ENCODE measurements at regions not wholly inside any gene's neighbourhood (a gene's known extent, or its start where the extent isn't known, plus 50 kb on each side); places are given as distances from the start of the nearest gene placed in this dataset.
A peak's percentile ranks its signal among the peaks of the same experiment; 100 is the strongest.

GRCh38 chr3:159757341-159758060 is 231.1 kb upstream of the IL12A start:
- Histone ChIP-seq H3K9me3 (ENCODE audit: control insufficient read depth in 4 of 4, insufficient read depth in 3 of 4, low read length in 3 of 4) (no peaks in the 10 kb centered on the region), H3K27ac (ENCODE audit: low read depth in 1 of 2, low read length in 1 of 2) (no peak overlapping the region), H3K27me3 (ENCODE audit: control insufficient read depth in 3 of 3, insufficient read depth in 3 of 3, low read length in 2 of 3) (no peaks in the 10 kb centered on the region), H3K4me3 (no peak overlapping the region), H3K36me3 (ENCODE audit: control insufficient read depth in 4 of 4, insufficient read depth in 4 of 4, low read length in 4 of 4) (peaks cover 0 to 3% (median 0%) of the 10 kb centered on the region in 4 donors), H3K4me1 (ENCODE audit: control insufficient read depth in 5 of 5, insufficient read depth in 5 of 5, low read length in 5 of 5) (peaks cover 2 to 32% (median 18%) of the 10 kb centered on the region in 5 donors), H3K9ac (ENCODE audit: insufficient read depth in 1 of 2, low read length in 2 of 2) (no peak overlapping the region)
- TF ChIP-seq CTCF (IDR thresholded peaks at IDR 0.05; ENCODE audit: control extremely low read depth, extremely low read depth), result no peak
- WGBS, 2 donors, result 87 to 92% methylated on average over 5 of the region's 5 CpGs
- no peak for ATAC-seq (ENCODE audit: insufficient read depth, low FRiP score)
- no peak for DNase-seq

- Histone ChIP-seq H3K36me3 (ENCODE audit: control insufficient read depth in 4 of 4, insufficient read depth in 4 of 4, low read length in 4 of 4) (peaks cover 0 to 3% (median 0%) of the 10 kb centered on the region in 4 donors), H3K4me3 (no peak overlapping the region), H3K4me1 (ENCODE audit: control insufficient read depth in 5 of 5, insufficient read depth in 5 of 5, low read length in 5 of 5) (peaks cover 4 to 38% (median 18%) of the 10 kb centered on the region in 5 donors), H3K9ac (ENCODE audit: insufficient read depth in 1 of 2, low read length in 2 of 2) (no peak overlapping the region), H3K9me3 (ENCODE audit: control insufficient read depth in 4 of 4, insufficient read depth in 3 of 4, low read length in 3 of 4) (no peaks in the 10 kb centered on the region), H3K27me3 (ENCODE audit: control insufficient read depth in 3 of 3, insufficient read depth in 3 of 3, low read length in 2 of 3) (no peaks in the 10 kb centered on the region), H3K27ac (ENCODE audit: low read depth in 1 of 2, low read length in 1 of 2) (peak overlapping the region in 1 of 2 donors; percentile 15)
- TF ChIP-seq CTCF (IDR thresholded peaks at IDR 0.05; ENCODE audit: control extremely low read depth, extremely low read depth), result no peak
- DNase-seq, result peak in 2 of 3 donors; percentile 51 to 75
- ATAC-seq (ENCODE audit: insufficient read depth, low FRiP score), result no peak
These were observed 228.6 kb upstream of the IL12A start for GRCh38 chr3:159760046-159760445.

- 34 to 65% methylated on average over 1 of the region's 1 CpG for WGBS, 2 donors
- H3K27ac ChIP-seq (ENCODE audit: low read depth in 1 of 2, low read length in 1 of 2), result peak overlapping the region; percentile 26 to 37
- H3K36me3 ChIP-seq (ENCODE audit: control insufficient read depth in 4 of 4, insufficient read depth in 4 of 4, low read length in 4 of 4), result no peaks in the 10 kb centered on the region
- peaks cover 0 to 13% (median 10%) of the 10 kb centered on the region in 3 donors for H3K27me3 ChIP-seq (ENCODE audit: control insufficient read depth in 3 of 3, insufficient read depth in 3 of 3, low read length in 2 of 3)
- no peak for TF ChIP-seq CTCF (IDR thresholded peaks at IDR 0.05; ENCODE audit: control extremely low read depth, extremely low read depth)
- ATAC-seq (ENCODE audit: insufficient read depth, low FRiP score), result no peak
- H3K9me3 ChIP-seq (ENCODE audit: control insufficient read depth in 4 of 4, insufficient read depth in 3 of 4, low read length in 3 of 4), result no peaks in the 10 kb centered on the region
- peak; percentile 76 to 89 (median 83) for DNase-seq
- H3K9ac ChIP-seq (ENCODE audit: insufficient read depth in 1 of 2, low read length in 2 of 2), result peak overlapping the region in 1 of 2 donors; percentile 19
- no peak overlapping the region for H3K4me3 ChIP-seq
- peaks cover 4 to 43% (median 26%) of the 10 kb centered on the region in 5 donors for H3K4me1 ChIP-seq (ENCODE audit: control insufficient read depth in 5 of 5, insufficient read depth in 5 of 5, low read length in 5 of 5)
These were observed 227.3 kb upstream of the IL12A start for GRCh38 chr3:159761369-159761768.
